ENCODE measurements at regions not wholly inside any gene's neighbourhood (a gene's known extent, or its start where the extent isn't known, plus 50 kb on each side); places are given as distances from the start of the nearest gene placed in this dataset.
"Not testable (repeated sequence)": the region's sequence is repeated elsewhere in the genome, so short reads cannot be mapped to it uniquely, and the experiment has no call there.

GRCh38 chr2:6107290-6107689 is 415.1 kb downstream of the SOX11 start:
- no peaks in the 10 kb centered on the region for H3K27me3 Mint-ChIP-seq
- ATAC-seq (replicated peaks; ENCODE audit: extremely low read depth, poor library complexity, severe bottlenecking), result no peak
- H3K9me3 Mint-ChIP-seq, result peaks cover 12% of the 10 kb centered on the region
- H3K4me3 Mint-ChIP-seq, result no peak overlapping the region
- no peak overlapping the region for H3K27ac Mint-ChIP-seq (ENCODE audit: low read depth)
- H3K36me3 Mint-ChIP-seq (ENCODE audit: insufficient read depth), result peaks cover 2% of the 10 kb centered on the region
- no peak for DNase-seq (ENCODE audit: low spot score in 2 of 2)
- H3K4me1 Mint-ChIP-seq, result no peaks in the 10 kb centered on the region

GRCh38 chr2:6109831-6110230 is 417.6 kb downstream of the SOX11 start:
- peaks cover 2% of the 10 kb centered on the region for H3K36me3 Mint-ChIP-seq (ENCODE audit: insufficient read depth)
- no peak for DNase-seq (ENCODE audit: low spot score in 2 of 2)
- ATAC-seq (replicated peaks; ENCODE audit: extremely low read depth, poor library complexity, severe bottlenecking), result no peak
- H3K27ac Mint-ChIP-seq (ENCODE audit: low read depth), result no peak overlapping the region
- H3K9me3 Mint-ChIP-seq, result peaks cover 15% of the 10 kb centered on the region
- no peaks in the 10 kb centered on the region for H3K27me3 Mint-ChIP-seq
- H3K4me3 Mint-ChIP-seq, result no peak overlapping the region
- no peaks in the 10 kb centered on the region for H3K4me1 Mint-ChIP-seq

- peaks cover 2% of the 10 kb centered on the region for H3K36me3 Mint-ChIP-seq (ENCODE audit: insufficient read depth)
- DNase-seq (ENCODE audit: low spot score in 2 of 2) (no peak), ATAC-seq (replicated peaks; ENCODE audit: extremely low read depth, poor library complexity, severe bottlenecking) (no peak)
- H3K4me1 Mint-ChIP-seq, result no peaks in the 10 kb centered on the region
- peaks cover 21% of the 10 kb centered on the region for H3K9me3 Mint-ChIP-seq
- no peaks in the 10 kb centered on the region for H3K27me3 Mint-ChIP-seq
- H3K27ac Mint-ChIP-seq (ENCODE audit: low read depth), result no peak overlapping the region
- H3K4me3 Mint-ChIP-seq, result no peak overlapping the region
Observed at GRCh38 chr2:6111781-6112261, 419.6 kb downstream of the SOX11 start.

- no peak for DNase-seq (ENCODE audit: low spot score in 2 of 2)
- peaks cover 15% of the 10 kb centered on the region for H3K9me3 Mint-ChIP-seq
- H3K4me3 Mint-ChIP-seq, result no peak overlapping the region
- ATAC-seq (replicated peaks; ENCODE audit: extremely low read depth, poor library complexity, severe bottlenecking), result no peak
- no peak overlapping the region for H3K27ac Mint-ChIP-seq (ENCODE audit: low read depth)
- H3K27me3 Mint-ChIP-seq, result no peaks in the 10 kb centered on the region
- no peaks in the 10 kb centered on the region for H3K4me1 Mint-ChIP-seq
- peaks cover 2% of the 10 kb centered on the region for H3K36me3 Mint-ChIP-seq (ENCODE audit: insufficient read depth)
Observed at GRCh38 chr2:6113786-6114185, 421.6 kb downstream of the SOX11 start.

- H3K27ac Mint-ChIP-seq (ENCODE audit: low read depth), result no peak overlapping the region
- no peak overlapping the region for H3K4me3 Mint-ChIP-seq
- ATAC-seq (replicated peaks; ENCODE audit: extremely low read depth, poor library complexity, severe bottlenecking) (no peak), DNase-seq (ENCODE audit: low spot score in 2 of 2) (no peak)
- no peaks in the 10 kb centered on the region for H3K36me3 Mint-ChIP-seq (ENCODE audit: insufficient read depth)
- no peaks in the 10 kb centered on the region for H3K27me3 Mint-ChIP-seq
- no peaks in the 10 kb centered on the region for H3K4me1 Mint-ChIP-seq
- peaks cover 19% of the 10 kb centered on the region for H3K9me3 Mint-ChIP-seq
Observed at GRCh38 chr2:6127718-6128117, 435.5 kb downstream of the SOX11 start.

GRCh38 chr2:6139142-6139541 is 447.0 kb downstream of the SOX11 start:
- peaks cover 27% of the 10 kb centered on the region for H3K9me3 Mint-ChIP-seq
- DNase-seq (ENCODE audit: low spot score in 2 of 2) (no peak), ATAC-seq (replicated peaks; ENCODE audit: extremely low read depth, poor library complexity, severe bottlenecking) (no peak)
- no peak overlapping the region for H3K4me3 Mint-ChIP-seq
- no peaks in the 10 kb centered on the region for H3K4me1 Mint-ChIP-seq
- no peak overlapping the region for H3K27ac Mint-ChIP-seq (ENCODE audit: low read depth)
- H3K36me3 Mint-ChIP-seq (ENCODE audit: insufficient read depth), result peaks cover 1% of the 10 kb centered on the region
- no peaks in the 10 kb centered on the region for H3K27me3 Mint-ChIP-seq

GRCh38 chr2:6139916-6140315 is 447.7 kb downstream of the SOX11 start:
- Mint-ChIP-seq H3K36me3 (ENCODE audit: insufficient read depth) (peaks cover 1% of the 10 kb centered on the region), H3K4me1 (no peaks in the 10 kb centered on the region), H3K27ac (ENCODE audit: low read depth) (no peak overlapping the region), H3K4me3 (no peak overlapping the region), H3K9me3 (peaks cover 29% of the 10 kb centered on the region), H3K27me3 (no peaks in the 10 kb centered on the region)
- ATAC-seq (replicated peaks; ENCODE audit: extremely low read depth, poor library complexity, severe bottlenecking) (no peak), DNase-seq (ENCODE audit: low spot score in 2 of 2) (no peak)

- ATAC-seq (replicated peaks; ENCODE audit: extremely low read depth, poor library complexity, severe bottlenecking), result no peak
- DNase-seq (ENCODE audit: low spot score in 2 of 2), result no peak
- no peak overlapping the region for H3K4me3 Mint-ChIP-seq
- H3K36me3 Mint-ChIP-seq (ENCODE audit: insufficient read depth), result peaks cover 1% of the 10 kb centered on the region
- no peaks in the 10 kb centered on the region for H3K27me3 Mint-ChIP-seq
- H3K27ac Mint-ChIP-seq (ENCODE audit: low read depth), result no peak overlapping the region
- H3K9me3 Mint-ChIP-seq, result peaks cover 31% of the 10 kb centered on the region
- no peaks in the 10 kb centered on the region for H3K4me1 Mint-ChIP-seq
Observed at GRCh38 chr2:6140509-6140908, 448.3 kb downstream of the SOX11 start.

- DNase-seq (ENCODE audit: low spot score in 2 of 2) (no peak), ATAC-seq (replicated peaks; ENCODE audit: extremely low read depth, poor library complexity, severe bottlenecking) (no peak)
- Mint-ChIP-seq H3K36me3 (ENCODE audit: insufficient read depth) (peaks cover 1% of the 10 kb centered on the region), H3K4me3 (no peak overlapping the region), H3K9me3 (peaks cover 26% of the 10 kb centered on the region), H3K27me3 (no peaks in the 10 kb centered on the region), H3K27ac (ENCODE audit: low read depth) (no peak overlapping the region), H3K4me1 (no peaks in the 10 kb centered on the region)
Observed at GRCh38 chr2:6143812-6144211, 451.6 kb downstream of the SOX11 start.

- ATAC-seq (replicated peaks; ENCODE audit: extremely low read depth, poor library complexity, severe bottlenecking); H3K36me3 Mint-ChIP-seq (ENCODE audit: insufficient read depth); H3K4me1 Mint-ChIP-seq; H3K27me3 Mint-ChIP-seq; H3K9me3 Mint-ChIP-seq; DNase-seq (ENCODE audit: low spot score in 2 of 2); H3K27ac Mint-ChIP-seq (ENCODE audit: low read depth); H3K4me3 Mint-ChIP-seq: not testable (repeated sequence)
Observed at GRCh38 chr2:6147215-6147614, 455.0 kb downstream of the SOX11 start.

- Mint-ChIP-seq H3K4me1 (no peaks in the 10 kb centered on the region), H3K36me3 (ENCODE audit: insufficient read depth) (no peaks in the 10 kb centered on the region), H3K9me3 (peaks cover 12% of the 10 kb centered on the region), H3K27ac (ENCODE audit: low read depth) (no peak overlapping the region), H3K4me3 (no peak overlapping the region), H3K27me3 (no peaks in the 10 kb centered on the region)
- no peak for ATAC-seq (replicated peaks; ENCODE audit: extremely low read depth, poor library complexity, severe bottlenecking)
- DNase-seq (ENCODE audit: low spot score in 2 of 2), result no peak
Observed at GRCh38 chr2:6148882-6149281, 456.7 kb downstream of the SOX11 start.

GRCh38 chr2:6159606-6160005 is 467.4 kb downstream of the SOX11 start:
- no peak for ATAC-seq (replicated peaks; ENCODE audit: extremely low read depth, poor library complexity, severe bottlenecking)
- H3K4me1 Mint-ChIP-seq, result no peaks in the 10 kb centered on the region

GRCh38 chr2:6163932-6164331 is 471.7 kb downstream of the SOX11 start:
- H3K4me3 Mint-ChIP-seq, result no peak overlapping the region
- no peaks in the 10 kb centered on the region for H3K4me1 Mint-ChIP-seq
- no peaks in the 10 kb centered on the region for H3K27me3 Mint-ChIP-seq
- peaks cover 19% of the 10 kb centered on the region for H3K9me3 Mint-ChIP-seq
- H3K27ac Mint-ChIP-seq (ENCODE audit: low read depth), result no peak overlapping the region
- no peaks in the 10 kb centered on the region for H3K36me3 Mint-ChIP-seq (ENCODE audit: insufficient read depth)
- DNase-seq (ENCODE audit: low spot score in 2 of 2) (no peak), ATAC-seq (replicated peaks; ENCODE audit: extremely low read depth, poor library complexity, severe bottlenecking) (no peak)

More at GRCh38 chr2:6159606-6160005, 467.4 kb downstream of the SOX11 start:
- H3K27ac Mint-ChIP-seq (ENCODE audit: low read depth), result no peak overlapping the region
- peaks cover 17% of the 10 kb centered on the region for H3K9me3 Mint-ChIP-seq
- no peaks in the 10 kb centered on the region for H3K27me3 Mint-ChIP-seq
- no peak overlapping the region for H3K4me3 Mint-ChIP-seq
- H3K36me3 Mint-ChIP-seq (ENCODE audit: insufficient read depth), result no peaks in the 10 kb centered on the region
- no peak for DNase-seq (ENCODE audit: low spot score in 2 of 2)

Measured in central memory CD8-positive, alpha-beta T cell (primary cell).